ENCODE measurements at regions not wholly inside any gene's neighbourhood (a gene's known extent, or its start where the extent isn't known, plus 50 kb on each side); places are given as distances from the start of the nearest gene placed in this dataset.

DNA sequence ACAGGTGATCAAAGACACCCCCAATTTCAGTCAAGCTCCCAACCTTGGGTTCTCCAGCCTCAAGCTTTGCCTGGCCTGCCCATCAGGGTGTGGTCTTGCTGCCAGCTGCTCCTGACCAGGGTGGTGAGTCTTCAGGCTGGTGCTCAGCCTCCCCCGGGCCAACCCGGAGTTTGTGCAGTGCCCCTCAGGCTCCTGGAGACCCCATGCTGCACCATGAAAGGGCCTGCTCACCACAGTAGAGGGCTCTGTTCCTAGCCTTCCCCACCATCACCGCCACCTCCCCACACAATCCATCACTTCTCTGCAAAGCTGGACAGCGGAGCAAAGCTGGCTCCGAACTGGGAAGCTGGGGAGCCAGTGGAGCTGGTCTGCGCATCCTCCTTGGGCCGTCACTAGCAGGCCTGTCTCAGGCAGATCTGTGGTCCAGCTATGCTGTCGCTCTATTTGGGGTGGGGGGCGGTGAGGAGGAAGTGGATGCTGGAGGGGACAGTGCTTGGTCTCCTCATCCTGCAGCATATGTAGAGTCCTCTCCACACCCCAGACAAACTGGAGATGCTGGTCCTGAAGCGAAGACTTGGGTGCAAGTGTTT is 88.5 kb upstream of the RPL38 start:
- H4K91ac ChIP-seq (ENCODE audit: low read length) = no peak overlapping the region
- H2BK120ac ChIP-seq (ENCODE audit: low read depth, low read length) = no peak overlapping the region
- no peak overlapping the region for H2BK5ac ChIP-seq (ENCODE audit: low read depth, low read length, poor library complexity, severe bottlenecking)
- H3K4me3 ChIP-seq (ENCODE audit: insufficient read depth in 1 of 2, low read depth in 1 of 2, low read length in 2 of 2) = no peak overlapping the region
- peaks cover 2% of the 10 kb centered on the region for H3K4me1 ChIP-seq (ENCODE audit: control insufficient read depth, insufficient read depth, low read depth, low read length)
- peaks cover 13 to 64% of the 10 kb centered on the region in 2 experiments for H3K27me3 ChIP-seq (ENCODE audit: control insufficient read depth in 1 of 2, insufficient read depth in 1 of 2, low read length in 2 of 2)
- no peak overlapping the region for H4K8ac ChIP-seq (ENCODE audit: low read length)
- no peak overlapping the region for H2AK5ac ChIP-seq (ENCODE audit: low read length, severe bottlenecking)
- no peak overlapping the region for H2BK12ac ChIP-seq (ENCODE audit: low read length in 2 of 2)
- no peak overlapping the region for H3K23ac ChIP-seq (ENCODE audit: low read length in 2 of 2)
- no peak overlapping the region for H2BK15ac ChIP-seq (ENCODE audit: low read depth, poor library complexity, severe bottlenecking)
- H2AFZ ChIP-seq (ENCODE audit: low read depth, low read length) = no peak overlapping the region
- no peaks in the 10 kb centered on the region for H3K79me1 ChIP-seq (replicated peaks; ENCODE audit: low read length, poor library complexity, severe bottlenecking)
- H3K4me2 ChIP-seq (ENCODE audit: low read length, poor library complexity, severe bottlenecking) = no peak overlapping the region
- H3K27ac ChIP-seq (ENCODE audit: low read length, poor library complexity, severe bottlenecking) = no peak overlapping the region
- H3K18ac ChIP-seq (ENCODE audit: low read depth in 1 of 2, low read length in 2 of 2) = no peak overlapping the region
- 84% methylated on average over 10 of the region's 10 CpGs for WGBS
- H3K9me3 ChIP-seq (ENCODE audit: control insufficient read depth, low read length) = peaks cover 5% of the 10 kb centered on the region
- no peak overlapping the region for H3K4ac ChIP-seq (ENCODE audit: low read depth in 1 of 2, low read length in 2 of 2)
- DNase-seq = no peak
- H3K14ac ChIP-seq (ENCODE audit: low read length in 2 of 2) = no peak overlapping the region
- H3K9ac ChIP-seq (ENCODE audit: low read length) = no peak overlapping the region
- H3K36me3 ChIP-seq (ENCODE audit: control insufficient read depth in 1 of 2, insufficient read depth in 2 of 2, low read depth in 1 of 2, low read length in 2 of 2) = no peaks in the 10 kb centered on the region

DNA sequence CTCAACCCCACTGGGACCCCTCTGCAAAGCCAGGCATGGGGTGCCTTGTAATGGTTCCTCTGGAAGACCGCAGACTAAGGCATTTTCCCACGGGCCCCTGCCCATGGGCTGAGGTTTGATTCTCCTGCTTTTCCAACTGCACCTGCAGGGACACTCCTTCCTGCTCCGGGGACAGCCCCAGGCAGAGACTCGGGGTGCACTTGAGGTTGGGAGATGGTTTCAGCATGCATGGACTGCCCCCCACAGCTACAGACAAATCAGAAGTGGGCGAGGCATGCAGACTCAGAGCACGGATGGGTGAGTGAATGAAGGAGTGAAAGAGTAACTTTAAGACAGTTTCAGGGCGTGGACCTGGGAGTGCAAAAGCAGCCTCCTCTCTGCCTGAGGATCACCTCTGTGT is 87.9 kb upstream of the RPL38 start:
- DNase-seq = no peak
- Histone ChIP-seq H3K27me3 (ENCODE audit: control insufficient read depth in 1 of 2, insufficient read depth in 1 of 2, low read length in 2 of 2) (peaks cover 13 to 65% of the 10 kb centered on the region in 2 experiments), H2AFZ (ENCODE audit: low read depth, low read length) (no peak overlapping the region), H3K23ac (ENCODE audit: low read length in 2 of 2) (no peak overlapping the region), H2BK120ac (ENCODE audit: low read depth, low read length) (no peak overlapping the region), H2BK15ac (ENCODE audit: low read depth, poor library complexity, severe bottlenecking) (no peak overlapping the region), H3K4ac (ENCODE audit: low read depth in 1 of 2, low read length in 2 of 2) (no peak overlapping the region), H3K4me3 (ENCODE audit: insufficient read depth in 1 of 2, low read depth in 1 of 2, low read length in 2 of 2) (no peak overlapping the region), H3K36me3 (ENCODE audit: control insufficient read depth in 1 of 2, insufficient read depth in 2 of 2, low read depth in 1 of 2, low read length in 2 of 2) (no peaks in the 10 kb centered on the region), H2BK12ac (ENCODE audit: low read length in 2 of 2) (no peak overlapping the region), H3K27ac (ENCODE audit: low read length, poor library complexity, severe bottlenecking) (no peak overlapping the region), H3K14ac (ENCODE audit: low read length in 2 of 2) (no peak overlapping the region), H3K4me2 (ENCODE audit: low read length, poor library complexity, severe bottlenecking) (no peak overlapping the region), H2BK5ac (ENCODE audit: low read depth, low read length, poor library complexity, severe bottlenecking) (no peak overlapping the region), H3K9me3 (ENCODE audit: control insufficient read depth, low read length) (peaks cover 5% of the 10 kb centered on the region), H4K8ac (ENCODE audit: low read length) (no peak overlapping the region), H3K18ac (ENCODE audit: low read depth in 1 of 2, low read length in 2 of 2) (no peak overlapping the region), H4K91ac (ENCODE audit: low read length) (no peak overlapping the region), H3K9ac (ENCODE audit: low read length) (no peak overlapping the region), H2AK5ac (ENCODE audit: low read length, severe bottlenecking) (no peak overlapping the region), H3K4me1 (ENCODE audit: control insufficient read depth, insufficient read depth, low read depth, low read length) (peaks cover 2% of the 10 kb centered on the region), H3K79me1 (replicated peaks; ENCODE audit: low read length, poor library complexity, severe bottlenecking) (no peaks in the 10 kb centered on the region)
- WGBS = 73% methylated on average over 7 of the region's 7 CpGs

DNA sequence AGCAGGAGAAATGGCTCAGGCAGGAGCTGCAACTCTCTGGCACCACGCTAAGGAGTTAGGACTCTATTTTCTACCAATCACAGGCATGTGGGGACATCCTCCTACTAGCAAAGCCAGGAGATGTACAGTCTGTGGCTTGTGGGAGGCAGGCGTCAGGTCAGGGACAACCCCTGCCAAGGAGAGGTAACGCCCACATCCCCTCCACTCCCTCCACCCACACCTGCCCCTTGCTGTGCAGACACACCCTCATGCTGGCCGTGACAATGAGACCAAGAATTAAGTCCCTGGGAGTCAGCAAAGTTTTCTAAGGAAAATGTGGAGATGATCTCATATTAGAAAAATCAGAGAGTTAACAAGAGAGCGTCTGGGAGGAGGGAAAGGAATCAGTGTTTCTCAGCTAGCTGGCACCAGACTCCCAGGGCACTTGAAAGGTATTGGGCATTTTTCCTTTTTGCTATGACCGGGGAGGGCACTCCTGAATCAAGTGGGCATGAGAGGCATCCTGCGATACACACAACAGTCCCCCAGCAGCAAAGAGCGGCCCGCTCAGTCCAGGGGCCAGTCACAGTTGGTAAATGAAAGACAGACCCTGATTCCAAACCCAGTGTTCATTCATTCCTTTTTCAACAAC is 87.3 kb upstream of the RPL38 start:
- Histone ChIP-seq H3K23ac (ENCODE audit: low read length in 2 of 2) (no peak overlapping the region), H3K27me3 (ENCODE audit: control insufficient read depth in 1 of 2, insufficient read depth in 1 of 2, low read length in 2 of 2) (peaks cover 13 to 70% of the 10 kb centered on the region in 2 experiments), H2BK12ac (ENCODE audit: low read length in 2 of 2) (no peak overlapping the region), H3K14ac (ENCODE audit: low read length in 2 of 2) (no peak overlapping the region), H2BK15ac (ENCODE audit: low read depth, poor library complexity, severe bottlenecking) (no peak overlapping the region), H3K18ac (ENCODE audit: low read depth in 1 of 2, low read length in 2 of 2) (no peak overlapping the region), H2BK5ac (ENCODE audit: low read depth, low read length, poor library complexity, severe bottlenecking) (no peak overlapping the region), H3K4me1 (ENCODE audit: control insufficient read depth, insufficient read depth, low read depth, low read length) (peaks cover 2% of the 10 kb centered on the region), H2BK120ac (ENCODE audit: low read depth, low read length) (no peak overlapping the region), H2AFZ (ENCODE audit: low read depth, low read length) (no peak overlapping the region), H3K36me3 (ENCODE audit: control insufficient read depth in 1 of 2, insufficient read depth in 2 of 2, low read depth in 1 of 2, low read length in 2 of 2) (no peaks in the 10 kb centered on the region), H3K4ac (ENCODE audit: low read depth in 1 of 2, low read length in 2 of 2) (no peak overlapping the region), H3K4me2 (ENCODE audit: low read length, poor library complexity, severe bottlenecking) (no peak overlapping the region), H4K91ac (ENCODE audit: low read length) (no peak overlapping the region), H4K8ac (ENCODE audit: low read length) (no peak overlapping the region), H3K79me1 (replicated peaks; ENCODE audit: low read length, poor library complexity, severe bottlenecking) (no peaks in the 10 kb centered on the region), H3K4me3 (ENCODE audit: insufficient read depth in 1 of 2, low read depth in 1 of 2, low read length in 2 of 2) (no peak overlapping the region), H3K9me3 (ENCODE audit: control insufficient read depth, low read length) (peaks cover 10% of the 10 kb centered on the region), H3K9ac (ENCODE audit: low read length) (no peak overlapping the region), H3K27ac (ENCODE audit: low read length, poor library complexity, severe bottlenecking) (no peak overlapping the region), H2AK5ac (ENCODE audit: low read length, severe bottlenecking) (no peak overlapping the region)
- no peak for DNase-seq
- 61% methylated on average over 8 of the region's 9 CpGs for WGBS

DNA sequence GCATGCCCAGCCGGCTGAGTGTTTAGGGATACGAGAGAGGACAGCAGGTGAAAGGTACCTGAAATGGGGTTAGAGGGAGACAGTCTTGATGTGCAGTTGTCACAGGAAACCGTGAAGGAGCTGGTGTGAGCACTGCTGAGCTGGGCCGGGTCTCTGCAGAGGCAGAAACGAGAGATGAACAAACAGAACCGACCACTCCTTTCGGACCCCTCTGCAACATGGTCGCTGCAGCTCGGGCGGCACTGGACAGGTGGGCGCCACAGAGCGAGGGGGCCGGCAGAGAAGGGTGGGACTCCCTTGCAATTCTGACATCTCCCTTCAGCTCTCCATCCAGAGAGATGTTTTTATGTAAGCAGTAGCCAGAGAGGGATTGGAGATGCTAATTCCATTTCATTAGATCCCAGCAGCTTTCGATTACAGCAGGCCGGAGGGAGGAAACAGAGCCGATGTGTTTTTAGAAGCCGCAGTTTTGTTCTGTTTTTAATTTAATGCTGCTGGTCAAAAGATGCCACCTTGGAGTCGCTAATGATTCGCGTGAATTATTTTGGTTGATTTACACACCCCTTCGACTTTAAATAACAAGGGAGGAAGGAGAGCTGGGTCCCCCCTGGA is 86.3 kb upstream of the RPL38 start:
- Histone ChIP-seq H2BK5ac (ENCODE audit: low read depth, low read length, poor library complexity, severe bottlenecking) (no peak overlapping the region), H3K4me1 (ENCODE audit: control insufficient read depth, insufficient read depth, low read depth, low read length) (peaks cover 2% of the 10 kb centered on the region), H4K8ac (ENCODE audit: low read length) (no peak overlapping the region), H2BK15ac (ENCODE audit: low read depth, poor library complexity, severe bottlenecking) (no peak overlapping the region), H2AK5ac (ENCODE audit: low read length, severe bottlenecking) (no peak overlapping the region), H3K4me3 (ENCODE audit: insufficient read depth in 1 of 2, low read depth in 1 of 2, low read length in 2 of 2) (no peak overlapping the region), H3K27ac (ENCODE audit: low read length, poor library complexity, severe bottlenecking) (no peak overlapping the region), H3K9ac (ENCODE audit: low read length) (no peak overlapping the region), H3K4me2 (ENCODE audit: low read length, poor library complexity, severe bottlenecking) (no peak overlapping the region), H2AFZ (ENCODE audit: low read depth, low read length) (no peak overlapping the region), H3K4ac (ENCODE audit: low read depth in 1 of 2, low read length in 2 of 2) (no peak overlapping the region), H3K79me1 (replicated peaks; ENCODE audit: low read length, poor library complexity, severe bottlenecking) (no peaks in the 10 kb centered on the region), H3K27me3 (ENCODE audit: control insufficient read depth in 1 of 2, insufficient read depth in 1 of 2, low read length in 2 of 2) (peaks cover 13 to 70% of the 10 kb centered on the region in 2 experiments), H2BK12ac (ENCODE audit: low read length in 2 of 2) (no peak overlapping the region), H3K18ac (ENCODE audit: low read depth in 1 of 2, low read length in 2 of 2) (no peak overlapping the region), H3K36me3 (ENCODE audit: control insufficient read depth in 1 of 2, insufficient read depth in 2 of 2, low read depth in 1 of 2, low read length in 2 of 2) (no peaks in the 10 kb centered on the region), H4K91ac (ENCODE audit: low read length) (no peak overlapping the region), H2BK120ac (ENCODE audit: low read depth, low read length) (no peak overlapping the region), H3K23ac (ENCODE audit: low read length in 2 of 2) (no peak overlapping the region), H3K9me3 (ENCODE audit: control insufficient read depth, low read length) (peaks cover 11% of the 10 kb centered on the region), H3K14ac (ENCODE audit: low read length in 2 of 2) (no peak overlapping the region)
- no peak for DNase-seq
- WGBS = 80% methylated on average over 19 of the region's 21 CpGs

All from mesenchymal stem cell (in vitro differentiated cells and primary cell).